Memory B cell (primary cell): ENCODE measurements at regions not wholly inside any gene's neighbourhood (a gene's known extent, or its start where the extent isn't known, plus 50 kb on each side); places are given as distances from the start of the nearest gene placed in this dataset.

Experiments used
- ATAC-seq: fragments of 150-1000 bp; cut with Tn5 transposase; 2 replicates; pipeline ENCODE4 v1.10.0; 2021; ENCODE audit warnings: low read depth, mild to moderate bottlenecking, moderate library complexity
- DNase-seq, 2 donors: peaks; one replicate each; pipeline ENCODE4 v3.0.0; 2022; ENCODE audit warnings: low spot score in 2 of 2
- H3K27ac Mint-ChIP-seq: one replicate; pipeline ENCODE4 v1.8.0; 2022; ENCODE audit warnings: mild to moderate bottlenecking, moderate library complexity, mixed read lengths
- H3K27me3 Mint-ChIP-seq: one replicate; pipeline ENCODE4 v1.8.0; 2022; ENCODE audit warnings: mixed read lengths
- H3K36me3 Mint-ChIP-seq: one replicate; pipeline ENCODE4 v1.8.0; 2022; ENCODE audit warnings: mild to moderate bottlenecking, mixed read lengths
- H3K4me1 Mint-ChIP-seq: one replicate; pipeline ENCODE4 v1.8.0; 2022; ENCODE audit warnings: mixed read lengths
- H3K4me3 Mint-ChIP-seq: one replicate; pipeline ENCODE4 v1.8.0; 2022; ENCODE audit warnings: mild to moderate bottlenecking, moderate library complexity, mixed read lengths
- H3K9me3 Mint-ChIP-seq: one replicate; pipeline ENCODE4 v1.8.0; 2022; ENCODE audit warnings: mixed read lengths

DNA sequence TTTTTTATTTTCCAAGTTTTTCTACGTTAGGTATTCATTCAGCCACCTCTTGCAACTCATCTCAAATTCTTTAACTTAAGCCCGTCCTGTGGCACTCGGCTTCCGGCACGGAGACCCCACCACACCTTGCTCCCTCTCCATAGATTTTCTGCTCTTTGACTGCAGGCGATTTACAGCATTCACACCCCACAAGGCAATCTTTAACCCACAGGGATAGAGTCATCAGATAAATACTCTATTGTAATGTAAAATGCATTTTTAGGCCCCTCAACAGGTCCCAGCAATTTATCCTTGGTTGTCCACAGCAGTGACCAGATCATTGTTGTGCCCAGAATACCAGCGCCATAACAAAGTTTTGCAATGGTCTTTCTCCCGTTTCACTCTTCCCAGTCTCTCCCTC lies 132.3 kb upstream of the EPHA4 start:
- Mint-ChIP-seq H3K27ac (no peak overlapping the region), H3K9me3 (peaks cover 4% of the 10 kb centered on the region), H3K4me1 (no peaks in the 10 kb centered on the region), H3K4me3 (no peak overlapping the region), H3K36me3 (no peaks in the 10 kb centered on the region), H3K27me3 (peaks cover 4% of the 10 kb centered on the region)
- ATAC-seq (no peak), DNase-seq (no peak)

DNA sequence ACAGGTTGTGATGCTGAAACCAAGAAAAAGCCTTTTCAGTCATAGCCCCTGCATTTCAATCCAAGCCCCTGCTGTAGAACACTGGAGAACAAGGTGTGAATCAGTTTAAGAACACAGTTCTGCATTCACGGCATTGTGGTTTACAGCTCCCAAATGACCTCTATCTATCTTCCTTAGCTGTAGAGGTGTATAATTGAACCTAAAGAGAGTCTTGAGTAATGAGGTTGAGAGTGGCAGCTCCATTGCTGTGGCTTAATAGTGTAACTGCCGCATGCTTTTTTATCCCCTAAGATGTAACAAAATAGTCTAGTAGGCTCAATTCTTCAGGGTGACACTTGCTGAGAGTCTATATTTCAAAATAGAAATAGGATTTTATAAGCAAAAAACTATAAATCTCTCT lies 121.3 kb upstream of the EPHA4 start:
- Mint-ChIP-seq H3K36me3 (no peaks in the 10 kb centered on the region), H3K27ac (no peak overlapping the region), H3K4me3 (no peak overlapping the region), H3K27me3 (peaks cover 1% of the 10 kb centered on the region), H3K4me1 (no peaks in the 10 kb centered on the region), H3K9me3 (peaks cover 2% of the 10 kb centered on the region)
- ATAC-seq (no peak), DNase-seq (no peak)

DNA sequence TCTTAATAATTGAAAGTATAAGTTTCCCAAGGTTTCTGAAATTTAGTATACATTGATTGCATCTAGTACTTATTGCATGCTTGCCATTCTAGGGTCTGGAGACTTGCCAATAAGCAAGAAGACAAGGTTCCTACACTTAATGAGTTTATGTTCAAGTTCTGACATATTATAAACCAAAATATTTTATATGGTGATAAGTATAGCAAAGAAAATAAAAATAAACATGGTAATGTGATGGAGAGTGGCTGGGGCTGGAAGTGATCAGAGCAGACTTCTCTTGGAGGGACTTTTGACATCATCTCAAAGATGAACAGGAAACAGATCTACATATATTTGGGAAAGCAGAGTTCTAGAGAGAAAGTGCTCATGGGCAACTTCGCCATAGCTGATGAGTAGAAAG lies 119.5 kb upstream of the EPHA4 start:
- no peak overlapping the region for H3K4me3 Mint-ChIP-seq
- H3K27ac Mint-ChIP-seq: no peak overlapping the region
- DNase-seq: no peak
- H3K36me3 Mint-ChIP-seq: no peaks in the 10 kb centered on the region
- H3K27me3 Mint-ChIP-seq: peaks cover 1% of the 10 kb centered on the region
- no peak for ATAC-seq
- no peaks in the 10 kb centered on the region for H3K4me1 Mint-ChIP-seq
- H3K9me3 Mint-ChIP-seq: peaks cover 2% of the 10 kb centered on the region

DNA sequence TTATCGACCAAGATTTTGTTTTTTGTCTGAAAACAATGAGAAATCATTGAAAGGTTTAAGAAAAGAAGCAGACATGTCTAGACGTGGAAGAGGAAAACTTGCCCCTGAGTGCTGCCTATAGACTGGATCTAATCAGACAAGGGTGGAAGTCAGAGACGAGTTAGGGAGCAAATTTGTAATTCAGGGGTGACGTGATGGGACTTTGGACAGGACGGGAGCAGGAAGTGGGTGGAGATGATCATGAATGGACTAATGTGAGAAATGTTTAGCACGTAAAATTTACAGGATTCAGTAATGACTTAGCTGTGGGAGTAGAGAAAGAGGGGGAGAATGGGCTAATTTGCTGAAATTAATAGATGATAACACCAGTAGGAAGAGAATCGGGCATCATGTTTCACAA lies 117.0 kb upstream of the EPHA4 start:
- Mint-ChIP-seq H3K27me3 (peaks cover 1% of the 10 kb centered on the region), H3K9me3 (peaks cover 2% of the 10 kb centered on the region), H3K4me3 (no peak overlapping the region), H3K4me1 (no peaks in the 10 kb centered on the region), H3K27ac (no peak overlapping the region), H3K36me3 (no peaks in the 10 kb centered on the region)
- DNase-seq: no peak
- no peak for ATAC-seq

DNA sequence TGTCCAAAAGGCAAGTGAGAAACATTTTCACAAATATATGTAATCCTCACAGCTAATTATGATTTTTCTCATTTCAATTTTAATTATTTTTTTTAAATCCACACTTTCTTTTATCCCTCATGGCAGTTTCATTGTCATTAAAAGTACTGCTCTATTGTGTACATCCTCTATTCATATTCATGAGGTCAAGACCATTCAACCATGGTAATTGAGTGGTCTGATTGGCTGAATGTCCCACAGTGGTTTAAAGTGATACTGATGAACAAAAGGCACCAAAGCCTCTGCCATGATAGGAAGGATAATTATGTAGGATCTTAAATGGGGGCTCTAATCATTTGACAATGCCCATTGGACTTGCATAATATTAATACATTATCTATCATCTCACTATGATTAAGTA lies 108.4 kb upstream of the EPHA4 start:
- no peaks in the 10 kb centered on the region for H3K9me3 Mint-ChIP-seq
- no peaks in the 10 kb centered on the region for H3K27me3 Mint-ChIP-seq
- no peak overlapping the region for H3K27ac Mint-ChIP-seq
- no peaks in the 10 kb centered on the region for H3K4me1 Mint-ChIP-seq
- H3K4me3 Mint-ChIP-seq: no peak overlapping the region
- ATAC-seq: no peak
- no peak for DNase-seq
- no peaks in the 10 kb centered on the region for H3K36me3 Mint-ChIP-seq

DNA sequence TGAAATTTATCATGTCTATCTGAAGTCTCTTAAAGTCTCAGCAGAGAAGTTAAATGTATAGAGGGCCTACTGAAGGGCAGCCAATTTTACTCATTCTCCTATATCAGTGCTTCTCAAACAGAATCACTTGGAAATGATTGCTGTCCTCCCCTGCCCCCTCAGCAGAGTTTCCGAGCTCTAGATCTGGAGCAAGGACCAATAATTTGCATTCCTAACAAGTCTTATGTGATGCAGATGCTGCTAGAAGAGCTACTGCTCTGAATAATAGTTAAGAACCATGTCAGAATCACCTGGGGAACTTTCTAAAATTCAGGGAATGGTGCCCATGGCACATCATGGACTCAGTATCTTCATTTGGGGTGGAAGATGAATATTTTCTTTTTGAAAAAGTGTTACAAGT lies 105.6 kb upstream of the EPHA4 start:
- no peaks in the 10 kb centered on the region for H3K27me3 Mint-ChIP-seq
- no peak overlapping the region for H3K4me3 Mint-ChIP-seq
- DNase-seq (no peak), ATAC-seq (no peak)
- H3K27ac Mint-ChIP-seq: no peak overlapping the region
- H3K36me3 Mint-ChIP-seq: no peaks in the 10 kb centered on the region
- no peaks in the 10 kb centered on the region for H3K4me1 Mint-ChIP-seq
- peaks cover 1% of the 10 kb centered on the region for H3K9me3 Mint-ChIP-seq

DNA sequence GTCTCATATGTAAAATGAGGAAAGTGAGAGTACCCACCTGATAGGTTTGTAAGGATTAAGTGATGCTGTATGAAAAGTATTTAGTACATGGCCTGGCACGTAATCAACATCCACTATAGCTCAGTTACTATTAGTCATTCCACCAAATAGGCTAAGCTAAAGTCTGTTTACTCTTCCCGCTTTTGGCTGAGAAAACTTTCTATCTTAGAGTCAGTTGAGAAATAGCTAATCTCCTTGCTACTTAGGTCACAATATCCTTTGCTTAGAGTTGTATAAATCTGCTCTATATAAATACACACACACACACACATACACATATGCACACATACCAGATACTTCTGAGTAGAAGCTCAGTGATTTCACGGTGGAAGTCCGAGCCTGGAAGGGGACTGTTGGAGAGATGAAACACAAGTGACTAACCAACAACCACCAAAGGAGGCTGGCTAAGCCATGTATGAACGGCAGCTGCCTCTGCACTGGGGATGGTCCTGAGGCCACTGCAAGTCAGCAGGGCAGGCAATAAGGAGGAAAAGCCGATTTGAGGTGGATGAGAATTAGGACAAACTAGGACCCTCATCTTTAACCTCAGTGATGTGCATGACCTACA lies 104.6 kb upstream of the EPHA4 start:
- Mint-ChIP-seq H3K4me3 (no peak overlapping the region), H3K4me1 (no peaks in the 10 kb centered on the region), H3K27ac (no peak overlapping the region), H3K9me3 (peaks cover 1% of the 10 kb centered on the region), H3K27me3 (no peaks in the 10 kb centered on the region), H3K36me3 (no peaks in the 10 kb centered on the region)
- DNase-seq: no peak
- no peak for ATAC-seq

DNA sequence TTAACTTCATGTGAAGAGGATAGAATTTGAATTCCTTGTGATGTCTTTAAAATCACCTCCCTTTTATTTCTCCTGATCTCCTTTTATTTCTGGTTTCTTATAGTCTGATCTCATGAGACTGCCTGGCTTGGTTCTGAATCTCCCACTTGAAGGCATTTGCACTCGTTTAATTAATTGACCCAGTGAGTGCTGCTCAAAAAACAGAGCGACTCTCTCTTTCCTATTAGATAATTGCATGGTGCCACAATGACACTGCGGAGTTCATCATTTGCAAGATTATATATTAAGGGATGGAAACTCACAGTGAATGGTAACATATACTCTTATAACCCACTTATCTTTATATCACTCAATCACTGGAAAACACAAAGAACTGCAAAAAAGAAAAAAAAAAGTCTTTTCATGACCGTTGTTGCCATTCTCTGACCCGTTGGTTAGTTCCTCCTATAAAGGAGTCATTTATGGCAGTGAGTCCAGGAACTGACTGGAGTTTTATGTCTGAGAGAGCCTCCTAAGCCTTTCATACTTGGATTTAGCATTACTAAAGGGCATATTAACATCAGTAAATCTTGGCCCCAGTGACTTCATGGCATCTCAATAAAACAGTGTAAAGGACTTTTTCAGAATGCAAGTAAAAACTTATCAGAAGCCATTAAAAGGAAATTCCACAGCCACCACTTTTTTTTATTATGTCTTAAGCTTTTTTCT lies 103.3 kb upstream of the EPHA4 start:
- no peaks in the 10 kb centered on the region for H3K27me3 Mint-ChIP-seq
- no peaks in the 10 kb centered on the region for H3K36me3 Mint-ChIP-seq
- no peak overlapping the region for H3K4me3 Mint-ChIP-seq
- ATAC-seq (no peak), DNase-seq (no peak)
- no peak overlapping the region for H3K27ac Mint-ChIP-seq
- H3K9me3 Mint-ChIP-seq: peaks cover 1% of the 10 kb centered on the region
- no peaks in the 10 kb centered on the region for H3K4me1 Mint-ChIP-seq

DNA sequence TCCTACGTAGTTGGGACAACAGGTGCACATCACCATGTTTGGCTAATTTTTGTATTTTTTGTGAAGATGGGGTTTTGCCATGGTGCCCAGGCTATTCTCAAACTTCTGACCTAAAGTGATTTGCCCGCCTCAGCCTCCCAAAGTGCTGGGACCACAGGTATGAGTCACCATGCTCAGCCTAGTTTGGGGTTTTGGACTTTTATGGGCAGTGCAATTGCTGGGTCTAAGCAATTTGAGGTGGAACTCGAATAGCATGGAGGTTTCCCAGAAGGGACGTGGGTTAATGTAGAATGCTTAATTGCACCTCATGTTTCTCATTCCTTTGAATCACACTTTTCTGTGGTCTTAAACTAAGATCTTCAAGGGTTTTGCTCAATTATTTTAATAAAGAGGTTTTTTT lies 102.3 kb upstream of the EPHA4 start:
- Mint-ChIP-seq H3K27me3 (no peaks in the 10 kb centered on the region), H3K36me3 (no peaks in the 10 kb centered on the region), H3K4me1 (no peaks in the 10 kb centered on the region), H3K9me3 (peaks cover 1% of the 10 kb centered on the region), H3K27ac (no peak overlapping the region), H3K4me3 (no peak overlapping the region)
- ATAC-seq (no peak), DNase-seq (no peak)

DNA sequence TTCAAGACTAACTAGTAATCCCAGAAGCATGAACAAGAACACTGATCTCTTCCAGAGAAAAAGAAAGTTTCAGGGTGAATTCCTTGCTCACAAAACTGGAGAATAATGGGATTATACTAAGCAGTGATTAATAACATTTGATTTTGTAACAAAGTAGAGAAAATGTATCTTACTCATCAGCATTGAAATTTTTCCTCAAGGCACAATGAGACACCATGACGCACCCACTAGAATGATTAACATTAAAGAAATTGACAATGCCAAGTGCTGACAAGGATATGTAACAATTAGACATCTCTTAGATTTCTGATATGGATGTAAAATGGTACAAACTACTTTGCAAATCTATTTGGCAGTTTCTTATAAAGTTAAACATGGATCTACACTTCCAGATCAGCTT lies 101.1 kb upstream of the EPHA4 start:
- Mint-ChIP-seq H3K4me3 (no peak overlapping the region), H3K27ac (no peak overlapping the region), H3K4me1 (no peaks in the 10 kb centered on the region), H3K9me3 (peaks cover 1% of the 10 kb centered on the region), H3K36me3 (no peaks in the 10 kb centered on the region), H3K27me3 (no peaks in the 10 kb centered on the region)
- DNase-seq (no peak), ATAC-seq (no peak)

DNA sequence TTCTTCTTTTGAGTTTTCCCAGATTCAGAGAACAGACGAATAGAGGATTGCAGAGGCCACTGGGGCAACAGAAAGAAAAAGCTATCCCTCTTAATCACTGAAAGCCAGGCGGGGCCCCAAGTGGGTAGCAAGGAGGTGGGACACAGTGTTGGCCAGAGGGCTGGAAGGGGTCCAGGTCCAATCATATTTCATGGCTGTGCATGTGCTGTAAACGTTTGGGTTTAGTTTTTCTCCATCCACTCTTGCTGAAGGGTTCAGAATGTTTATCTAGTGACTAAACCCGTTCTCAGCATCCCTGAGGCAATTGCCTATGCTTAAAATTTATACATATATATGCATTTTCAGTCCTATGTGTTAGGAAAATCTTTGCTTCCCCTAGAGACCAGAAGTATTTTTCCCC lies 99.4 kb upstream of the EPHA4 start:
- Mint-ChIP-seq H3K36me3 (no peaks in the 10 kb centered on the region), H3K27me3 (no peaks in the 10 kb centered on the region), H3K4me3 (no peak overlapping the region), H3K9me3 (peaks cover 1% of the 10 kb centered on the region), H3K4me1 (no peaks in the 10 kb centered on the region), H3K27ac (no peak overlapping the region)
- no peak for DNase-seq
- ATAC-seq: no peak

DNA sequence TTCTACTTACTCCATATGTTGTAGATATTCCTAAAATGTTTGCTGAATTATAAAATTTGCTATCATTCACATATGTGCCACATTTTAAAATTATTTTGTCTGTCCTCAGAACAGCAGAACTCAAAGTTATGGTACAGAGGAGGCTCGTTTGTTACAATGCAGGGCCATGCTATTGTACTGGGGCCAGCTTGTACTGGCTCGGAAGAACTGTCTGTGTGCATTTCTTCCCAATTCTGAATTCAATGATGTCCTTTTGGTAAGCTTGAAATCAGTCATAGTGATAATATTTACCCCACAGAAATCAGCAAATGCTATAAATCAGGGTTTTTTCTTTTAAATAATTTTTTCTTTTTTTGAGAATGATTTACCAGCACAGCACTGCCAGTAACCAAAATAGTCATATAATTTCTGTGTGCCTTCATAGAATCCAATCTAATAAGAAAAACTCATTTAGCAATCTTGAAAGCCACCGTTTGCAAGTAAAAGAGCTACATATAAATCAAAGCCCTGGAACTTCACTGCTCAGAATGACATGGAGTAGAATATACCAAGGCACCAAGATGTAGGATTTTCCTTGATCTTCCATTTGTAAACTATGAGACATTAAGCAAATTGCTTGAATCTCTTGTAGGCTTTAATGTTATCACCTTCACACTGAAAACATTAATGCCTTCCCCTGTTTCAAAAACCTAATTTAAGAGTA lies 90.7 kb upstream of the EPHA4 start:
- ATAC-seq (no peak), DNase-seq (no peak)
- no peaks in the 10 kb centered on the region for H3K4me1 Mint-ChIP-seq
- H3K4me3 Mint-ChIP-seq: no peak overlapping the region
- peaks cover 2% of the 10 kb centered on the region for H3K9me3 Mint-ChIP-seq
- H3K27me3 Mint-ChIP-seq: no peaks in the 10 kb centered on the region
- no peaks in the 10 kb centered on the region for H3K36me3 Mint-ChIP-seq
- H3K27ac Mint-ChIP-seq: no peak overlapping the region

DNA sequence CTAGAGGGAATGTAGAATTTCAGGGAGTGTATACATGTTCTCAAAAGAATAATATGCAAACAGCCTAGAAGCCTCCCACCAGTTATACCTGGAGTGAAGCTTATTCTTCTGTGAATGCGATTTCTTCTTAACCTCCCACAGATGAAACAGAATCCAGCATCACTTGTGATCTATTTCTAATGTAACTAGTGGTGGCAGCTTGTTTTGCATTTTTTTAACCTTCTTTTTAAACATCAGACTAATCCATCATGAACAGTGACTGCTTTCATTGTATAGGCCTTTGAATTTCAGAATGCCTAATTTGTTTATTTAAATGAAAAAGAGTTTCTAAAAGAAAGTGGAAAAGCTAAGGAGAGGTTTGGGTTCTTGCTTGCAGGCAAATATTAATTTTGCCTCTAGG lies 85.7 kb upstream of the EPHA4 start:
- no peak for ATAC-seq
- H3K9me3 Mint-ChIP-seq: no peaks in the 10 kb centered on the region

DNA sequence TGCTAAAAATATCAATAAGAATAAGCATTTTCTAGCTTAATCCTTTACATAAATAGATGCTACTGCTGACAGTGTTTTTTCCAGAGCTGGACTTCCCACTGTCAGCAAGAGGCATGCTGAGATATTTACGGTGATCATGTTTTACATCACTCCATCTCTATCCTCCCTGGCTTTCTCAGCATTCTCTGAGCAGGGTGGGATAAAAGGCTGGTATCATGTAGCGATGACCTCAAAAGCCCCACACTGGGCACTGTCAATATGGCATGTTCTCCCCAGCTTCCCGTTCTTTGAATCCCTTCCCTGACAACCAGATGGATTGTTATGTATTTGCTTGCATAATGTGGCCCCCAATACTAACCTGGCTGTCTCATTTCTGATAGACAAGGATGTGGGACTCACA lies 83.2 kb upstream of the EPHA4 start:
- no peaks in the 10 kb centered on the region for H3K27me3 Mint-ChIP-seq
- no peak for ATAC-seq
- H3K4me1 Mint-ChIP-seq: no peaks in the 10 kb centered on the region
- no peak overlapping the region for H3K4me3 Mint-ChIP-seq
- no peak for DNase-seq
- no peak overlapping the region for H3K27ac Mint-ChIP-seq
- H3K36me3 Mint-ChIP-seq: no peaks in the 10 kb centered on the region
- no peaks in the 10 kb centered on the region for H3K9me3 Mint-ChIP-seq

More for the DNA sequence above, 85.7 kb upstream of the EPHA4 start:
- DNase-seq: no peak
- no peak overlapping the region for H3K4me3 Mint-ChIP-seq
- H3K27ac Mint-ChIP-seq: no peak overlapping the region
- no peaks in the 10 kb centered on the region for H3K36me3 Mint-ChIP-seq
- no peaks in the 10 kb centered on the region for H3K4me1 Mint-ChIP-seq
- H3K27me3 Mint-ChIP-seq: no peaks in the 10 kb centered on the region

DNA sequence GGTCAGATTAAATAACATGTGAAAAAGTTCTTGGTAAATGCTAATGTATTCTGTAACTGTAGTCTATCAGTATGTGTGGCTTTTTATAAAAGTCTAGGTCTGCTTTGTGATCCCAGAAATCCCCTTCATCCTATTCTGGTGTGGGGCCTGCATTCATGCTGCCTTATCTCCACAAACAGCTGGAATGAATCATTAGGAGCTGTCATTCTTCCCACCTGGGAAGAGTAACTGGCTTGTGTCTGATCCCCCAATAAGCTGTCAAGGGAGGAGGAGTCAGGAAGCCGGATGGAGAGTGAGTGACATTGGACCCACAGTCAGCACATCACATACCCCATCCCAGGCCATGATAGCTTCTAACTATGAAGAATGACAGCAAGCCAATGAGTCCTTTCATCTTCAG lies 81.1 kb upstream of the EPHA4 start:
- DNase-seq: no peak
- Mint-ChIP-seq H3K27me3 (no peaks in the 10 kb centered on the region), H3K36me3 (no peaks in the 10 kb centered on the region), H3K4me1 (no peaks in the 10 kb centered on the region), H3K27ac (no peak overlapping the region), H3K4me3 (no peak overlapping the region), H3K9me3 (peaks cover 1% of the 10 kb centered on the region)
- no peak for ATAC-seq
